Breast epithelium (tissue), 4 donors: ENCODE measurements at regions not wholly inside any gene's neighbourhood (a gene's known extent, or its start where the extent isn't known, plus 50 kb on each side); places are given as distances from the start of the nearest gene placed in this dataset.

Experiments
- DNase-seq, 2 donors: peaks; one replicate each; pipeline ENCODE4 v3.0.0-alpha.2; 2019; ENCODE audit warnings: low spot score in 2 of 2
- H3K27ac ChIP-seq, 2 donors: fragments of 200-600 bp; sonication (generic) in 1 of 2; one replicate each; pipeline ENCODE4 v1.5.1; 2016 to 2019; ENCODE audit warnings: mild to moderate bottlenecking in 1 of 2
- H3K27me3 ChIP-seq, 2 donors: fragments of 200-600 bp; sonication (generic) in 1 of 2; one replicate each; pipeline versions ENCODE4 v1.5.1 to v1.6.0; 2017 to 2019; ENCODE audit warnings: control low read depth in 1 of 2, mild to moderate bottlenecking in 1 of 2
- H3K36me3 ChIP-seq: fragments of 200-600 bp; one replicate; pipeline ENCODE4 v1.5.1; 2019
- H3K4me1 ChIP-seq, 2 donors: fragments of 200-600 bp; sonication (generic); one replicate each; pipeline ENCODE4 v1.5.1; 2016 to 2019; ENCODE audit warnings: control low read depth in 1 of 2
- H3K4me3 ChIP-seq, 3 donors: fragments of 200-600 bp; sonication (generic); 1 replicate in 2 of 3; 2 replicates in 1 of 3; pipeline ENCODE4 v1.5.1; 2016 to 2019; ENCODE audit warnings: mild to moderate bottlenecking in 3 of 3, moderate library complexity in 2 of 3
- H3K9me3 ChIP-seq, 2 donors: fragments of 200-600 bp; sonication (generic) in 1 of 2; one replicate each; pipeline ENCODE4 v1.5.1; 2016 to 2019; ENCODE audit warnings: control low read depth in 1 of 2
- CTCF ChIP-seq, 3 donors: fragments of 450-650 bp; IDR thresholded peaks; one replicate each; pipeline ENCODE4 v1.5.1; 2016 to 2017; ENCODE audit warnings: antibody characterized with exemption in 3 of 3, mild to moderate bottlenecking in 3 of 3, moderate library complexity in 3 of 3
- POLR2A ChIP-seq: fragments of 450-650 bp; IDR thresholded peaks from one replicate; pipeline ENCODE4 v1.6.1; 2016; ENCODE audit warnings: antibody characterized with exemption, mild to moderate bottlenecking, moderate library complexity
- POLR2AphosphoS5 ChIP-seq, 3 donors: sonication (generic); formaldehyde crosslinking; IDR thresholded peaks; one replicate each; pipeline ENCODE4 v1.6.1; 2017; ENCODE audit warnings: antibody characterized with exemption in 3 of 3
- intact Hi-C: fragments of 100-400 bp; cut with DNase I; formaldehyde crosslinking; loops from one replicate; pipeline ENCODE4 v1.15.1; 2023; ENCODE audit warnings: low total_unique reads

GRCh38 chr12:118694128-118694775 is 287.1 kb upstream of the SRRM4 start:
- no peaks in the 10 kb centered on the region for H3K9me3 ChIP-seq
- H3K27ac ChIP-seq: no peak overlapping the region
- no peaks in the 10 kb centered on the region for H3K27me3 ChIP-seq
- no peaks in the 10 kb centered on the region for H3K4me1 ChIP-seq
- H3K36me3 ChIP-seq: no peaks in the 10 kb centered on the region
- no peak for DNase-seq
- intact Hi-C loops: loop anchor here (5.0 kb wide), 1 partner anchor 257 kb away; no protein-coding TSS in a partner anchor
- TF ChIP-seq POLR2A: no peak
- no peak for TF ChIP-seq CTCF (IDR thresholded peaks at IDR 0.05)
- TF ChIP-seq POLR2AphosphoS5 (IDR thresholded peaks at IDR 0.05): no peak
- H3K4me3 ChIP-seq: no peak overlapping the region

GRCh38 chr12:118704527-118705241 is 276.7 kb upstream of the SRRM4 start:
- no peak for DNase-seq
- Histone ChIP-seq H3K4me1 (no peaks in the 10 kb centered on the region), H3K27ac (no peak overlapping the region), H3K9me3 (peaks cover 0 to 3% of the 10 kb centered on the region in 2 donors), H3K27me3 (no peaks in the 10 kb centered on the region), H3K4me3 (no peak overlapping the region), H3K36me3 (no peaks in the 10 kb centered on the region)
- intact Hi-C loops: no loop called here
- TF ChIP-seq POLR2A (no peak), POLR2AphosphoS5 (IDR thresholded peaks at IDR 0.05) (no peak), CTCF (IDR thresholded peaks at IDR 0.05) (no peak)

- peaks cover 0 to 4% of the 10 kb centered on the region in 2 donors for H3K27me3 ChIP-seq
- H3K4me3 ChIP-seq: no peak overlapping the region
- no peak for DNase-seq
- H3K4me1 ChIP-seq: no peaks in the 10 kb centered on the region
- TF ChIP-seq POLR2A (no peak), POLR2AphosphoS5 (IDR thresholded peaks at IDR 0.05) (no peak), CTCF (IDR thresholded peaks at IDR 0.05) (no peak)
- H3K27ac ChIP-seq: no peak overlapping the region
- H3K36me3 ChIP-seq: no peaks in the 10 kb centered on the region
- no peaks in the 10 kb centered on the region for H3K9me3 ChIP-seq
- intact Hi-C loops: no loop called here
Observed at GRCh38 chr12:118706437-118706836, 274.9 kb upstream of the SRRM4 start.

- Histone ChIP-seq H3K4me1 (no peaks in the 10 kb centered on the region), H3K9me3 (no peaks in the 10 kb centered on the region), H3K27me3 (peaks cover 0 to 4% of the 10 kb centered on the region in 2 donors), H3K27ac (no peak overlapping the region), H3K36me3 (no peaks in the 10 kb centered on the region), H3K4me3 (no peak overlapping the region)
- no peak for DNase-seq
- intact Hi-C loops: no loop called here
- no peak for TF ChIP-seq POLR2AphosphoS5 (IDR thresholded peaks at IDR 0.05)
- no peak for TF ChIP-seq POLR2A
- TF ChIP-seq CTCF (IDR thresholded peaks at IDR 0.05): no peak
Observed at GRCh38 chr12:118709946-118710345, 271.4 kb upstream of the SRRM4 start.

GRCh38 chr12:118711185-118711584 is 270.2 kb upstream of the SRRM4 start:
- H3K27me3 ChIP-seq: peaks cover 0 to 4% of the 10 kb centered on the region in 2 donors
- H3K27ac ChIP-seq: no peak overlapping the region
- no peaks in the 10 kb centered on the region for H3K4me1 ChIP-seq
- H3K4me3 ChIP-seq: no peak overlapping the region
- no peak for DNase-seq
- no peaks in the 10 kb centered on the region for H3K9me3 ChIP-seq
- no peak for TF ChIP-seq POLR2A
- no peak for TF ChIP-seq CTCF (IDR thresholded peaks at IDR 0.05)
- no peak for TF ChIP-seq POLR2AphosphoS5 (IDR thresholded peaks at IDR 0.05)
- intact Hi-C loops: no loop called here
- no peaks in the 10 kb centered on the region for H3K36me3 ChIP-seq
